Activated naive CD4-positive, alpha-beta T cell treated with anti-CD3 and anti-CD28 coated beads for 36 hours (primary cell): ENCODE measurements at regions not wholly inside any gene's neighbourhood (a gene's known extent, or its start where the extent isn't known, plus 50 kb on each side); places are given as distances from the start of the nearest gene placed in this dataset.

ENCODE experiments used
- CTCF ChIA-PET: fragments of 350-600 bp; sonication (Branson Sonifier 250); formaldehyde crosslinking; loops from one replicate; lab custom pipeline; 2021; ENCODE audit warnings: antibody characterized with exemption; lab: Charles Lee
- DNase-seq: peaks from one replicate; pipeline ENCODE4 v3.0.0-alpha.2; 2020
- H3K27ac Mint-ChIP-seq: one replicate; pipeline ENCODE4 v1.8.0; 2021; ENCODE audit warnings: mild to moderate bottlenecking, mixed read lengths
- H3K27me3 Mint-ChIP-seq: one replicate; pipeline ENCODE4 v1.8.0; 2021; ENCODE audit warnings: low read depth, mixed read lengths
- H3K36me3 Mint-ChIP-seq: one replicate; pipeline ENCODE4 v1.8.0; 2021; ENCODE audit warnings: low read depth, mixed read lengths
- H3K4me1 Mint-ChIP-seq: one replicate; pipeline ENCODE4 v1.8.0; 2021; ENCODE audit warnings: low read depth, mixed read lengths
- H3K4me3 Mint-ChIP-seq: one replicate; pipeline ENCODE4 v1.8.0; 2021; ENCODE audit warnings: mild to moderate bottlenecking, moderate library complexity, mixed read lengths
- H3K9me3 Mint-ChIP-seq: one replicate; pipeline ENCODE4 v1.8.0; 2021; ENCODE audit warnings: mixed read lengths
- intact Hi-C: fragments of 100-400 bp; cut with micrococcal nuclease; formaldehyde crosslinking; loops from one replicate; pipeline ENCODE4 v1.15.1; 2023

GRCh38 chr6:167507376-167507945 lies 182.6 kb downstream of the TTLL2 start:
- intact Hi-C loops = no loop called here
- no peak overlapping the region for H3K27ac Mint-ChIP-seq
- CTCF ChIA-PET = no interaction called here
- no peaks in the 10 kb centered on the region for H3K9me3 Mint-ChIP-seq
- no peak for DNase-seq
- H3K4me3 Mint-ChIP-seq = no peak overlapping the region
- H3K27me3 Mint-ChIP-seq = peaks cover 5% of the 10 kb centered on the region
- H3K36me3 Mint-ChIP-seq = no peaks in the 10 kb centered on the region
- H3K4me1 Mint-ChIP-seq = no peaks in the 10 kb centered on the region

GRCh38 chr6:167508919-167509852 lies 184.3 kb downstream of the TTLL2 start:
- no peak for DNase-seq
- Mint-ChIP-seq H3K27ac (no peak overlapping the region), H3K36me3 (no peaks in the 10 kb centered on the region), H3K4me3 (no peak overlapping the region), H3K27me3 (peaks cover 12% of the 10 kb centered on the region), H3K4me1 (no peaks in the 10 kb centered on the region), H3K9me3 (no peaks in the 10 kb centered on the region)
- CTCF ChIA-PET = no interaction called here
- intact Hi-C loops = no loop called here

- intact Hi-C loops = no loop called here
These were observed 185.0 kb downstream of the TTLL2 start for GRCh38 chr6:167509853-167510220.

GRCh38 chr6:167510648-167511047 lies 185.8 kb downstream of the TTLL2 start:
- H3K9me3 Mint-ChIP-seq = no peaks in the 10 kb centered on the region
- intact Hi-C loops = no loop called here
- DNase-seq = no peak
- H3K4me1 Mint-ChIP-seq = no peaks in the 10 kb centered on the region
- no peak overlapping the region for H3K4me3 Mint-ChIP-seq
- H3K36me3 Mint-ChIP-seq = no peaks in the 10 kb centered on the region
- CTCF ChIA-PET = no interaction called here
- peaks cover 12% of the 10 kb centered on the region for H3K27me3 Mint-ChIP-seq
- no peak overlapping the region for H3K27ac Mint-ChIP-seq

More at GRCh38 chr6:167509853-167510220, 185.0 kb downstream of the TTLL2 start:
- Mint-ChIP-seq H3K36me3 (no peaks in the 10 kb centered on the region), H3K27ac (no peak overlapping the region), H3K27me3 (peaks cover 12% of the 10 kb centered on the region), H3K4me3 (no peak overlapping the region), H3K4me1 (no peaks in the 10 kb centered on the region), H3K9me3 (no peaks in the 10 kb centered on the region)
- CTCF ChIA-PET = no interaction called here
- DNase-seq = no peak

- Mint-ChIP-seq H3K9me3 (no peaks in the 10 kb centered on the region), H3K27me3 (peaks cover 12% of the 10 kb centered on the region), H3K27ac (no peak overlapping the region), H3K4me3 (no peak overlapping the region), H3K36me3 (no peaks in the 10 kb centered on the region), H3K4me1 (no peaks in the 10 kb centered on the region)
- DNase-seq = no peak
- CTCF ChIA-PET = no interaction called here
- intact Hi-C loops = no loop called here
These were observed 187.9 kb downstream of the TTLL2 start for GRCh38 chr6:167512696-167513375.

- intact Hi-C loops = no loop called here
- Mint-ChIP-seq H3K4me3 (no peak overlapping the region), H3K36me3 (no peaks in the 10 kb centered on the region), H3K27me3 (peaks cover 12% of the 10 kb centered on the region), H3K4me1 (no peaks in the 10 kb centered on the region), H3K9me3 (no peaks in the 10 kb centered on the region), H3K27ac (no peak overlapping the region)
- no peak for DNase-seq
- CTCF ChIA-PET = no interaction called here
These were observed 188.9 kb downstream of the TTLL2 start for GRCh38 chr6:167513778-167514177.

GRCh38 chr6:167514524-167514923 lies 189.6 kb downstream of the TTLL2 start:
- H3K36me3 Mint-ChIP-seq = no peaks in the 10 kb centered on the region
- DNase-seq = no peak
- CTCF ChIA-PET = interaction anchor here (0.5 kb wide), 1 partner anchor 1385 kb away, joined by 3 read pairs; no protein-coding TSS in a partner anchor
- no peaks in the 10 kb centered on the region for H3K4me1 Mint-ChIP-seq
- intact Hi-C loops = no loop called here
- no peak overlapping the region for H3K27ac Mint-ChIP-seq
- H3K27me3 Mint-ChIP-seq = peaks cover 10% of the 10 kb centered on the region
- no peak overlapping the region for H3K4me3 Mint-ChIP-seq
- H3K9me3 Mint-ChIP-seq = no peaks in the 10 kb centered on the region

GRCh38 chr6:167515873-167516507 lies 191.1 kb downstream of the TTLL2 start:
- Mint-ChIP-seq H3K9me3 (no peaks in the 10 kb centered on the region), H3K27me3 (peaks cover 13% of the 10 kb centered on the region), H3K27ac (no peak overlapping the region), H3K36me3 (no peaks in the 10 kb centered on the region), H3K4me3 (no peak overlapping the region), H3K4me1 (no peaks in the 10 kb centered on the region)
- intact Hi-C loops = no loop called here
- DNase-seq = no peak
- CTCF ChIA-PET = no interaction called here

- intact Hi-C loops = no loop called here
- CTCF ChIA-PET = no interaction called here
- no peaks in the 10 kb centered on the region for H3K9me3 Mint-ChIP-seq
- H3K27me3 Mint-ChIP-seq = peaks cover 10% of the 10 kb centered on the region
- H3K4me1 Mint-ChIP-seq = no peaks in the 10 kb centered on the region
- H3K27ac Mint-ChIP-seq = no peak overlapping the region
- no peak for DNase-seq
- H3K36me3 Mint-ChIP-seq = no peaks in the 10 kb centered on the region
- no peak overlapping the region for H3K4me3 Mint-ChIP-seq
These were observed 192.5 kb downstream of the TTLL2 start for GRCh38 chr6:167517254-167517916.

- H3K9me3 Mint-ChIP-seq = no peaks in the 10 kb centered on the region
- DNase-seq = no peak
- no peaks in the 10 kb centered on the region for H3K36me3 Mint-ChIP-seq
- CTCF ChIA-PET = no interaction called here
- H3K27me3 Mint-ChIP-seq = peaks cover 14% of the 10 kb centered on the region
- H3K4me3 Mint-ChIP-seq = no peak overlapping the region
- intact Hi-C loops = no loop called here
- H3K4me1 Mint-ChIP-seq = peaks cover 5% of the 10 kb centered on the region
- no peak overlapping the region for H3K27ac Mint-ChIP-seq
These were observed 198.5 kb downstream of the TTLL2 start for GRCh38 chr6:167523426-167523825.

GRCh38 chr6:167524261-167525111 lies 199.6 kb downstream of the TTLL2 start:
- Mint-ChIP-seq H3K4me3 (no peak overlapping the region), H3K27ac (no peak overlapping the region), H3K36me3 (no peaks in the 10 kb centered on the region), H3K4me1 (peaks cover 5% of the 10 kb centered on the region), H3K9me3 (no peaks in the 10 kb centered on the region), H3K27me3 (peaks cover 19% of the 10 kb centered on the region)
- intact Hi-C loops = no loop called here
- CTCF ChIA-PET = no interaction called here
- no peak for DNase-seq
